ENCODE measurements at regions not wholly inside any gene's neighbourhood (a gene's known extent, or its start where the extent isn't known, plus 50 kb on each side); places are given as distances from the start of the nearest gene placed in this dataset.

DNA sequence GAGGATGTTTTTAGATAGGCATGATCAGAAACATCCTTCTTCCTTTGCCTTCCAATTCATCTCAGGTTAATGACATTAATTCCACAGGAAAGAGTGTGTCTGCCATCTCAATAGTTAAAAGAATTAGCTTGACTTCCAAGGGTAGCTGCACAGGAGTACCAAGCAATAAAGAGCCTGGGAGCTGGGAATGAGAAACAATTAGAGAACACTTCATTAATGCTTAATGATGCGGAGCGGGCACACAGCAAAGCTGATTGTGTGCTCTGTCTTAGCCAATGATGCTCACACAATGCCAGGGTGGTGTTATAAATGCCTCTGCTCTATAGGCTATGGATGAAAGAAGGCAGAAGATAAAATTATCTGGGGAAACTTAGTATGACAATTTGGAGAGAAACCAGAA lies 1052.5 kb upstream of the LCORL start:
- no peaks in the 10 kb centered on the region for H3K27me3 ChIP-seq (ENCODE audit: control insufficient read depth, low read length)
- H3K79me2 ChIP-seq (ENCODE audit: control insufficient read depth, low read length), result no peaks in the 10 kb centered on the region
- no peaks in the 10 kb centered on the region for H4K20me1 ChIP-seq (ENCODE audit: control insufficient read depth, insufficient read depth, low read depth, low read length)
- no peaks in the 10 kb centered on the region for H3K9me3 ChIP-seq (ENCODE audit: control insufficient read depth, insufficient read depth, low read length)
- no peak overlapping the region for H3K4me3 ChIP-seq (ENCODE audit: low read length)
- H3K4me2 ChIP-seq (ENCODE audit: low read length), result no peak overlapping the region
- H3K27ac ChIP-seq (ENCODE audit: low read depth, low read length), result no peak overlapping the region
- no peak for TF ChIP-seq CTCF (IDR thresholded peaks at IDR 0.05; ENCODE audit: low read depth, low read length, poor library complexity, severe bottlenecking)
- no peak for TF ChIP-seq EZH2phosphoT487 (IDR thresholded peaks at IDR 0.05; ENCODE audit: borderline replicate concordance, low read length)
- H3K9me2 ChIP-seq (replicated peaks; ENCODE audit: control insufficient read depth, low read length), result no peaks in the 10 kb centered on the region
- no peaks in the 10 kb centered on the region for H3K4me1 ChIP-seq (ENCODE audit: control insufficient read depth, low read length)
- H3F3A ChIP-seq (ENCODE audit: control insufficient read depth, insufficient read depth), result no peaks in the 10 kb centered on the region
- no peaks in the 10 kb centered on the region for H3K36me3 ChIP-seq (ENCODE audit: control insufficient read depth, low read length)

DNA sequence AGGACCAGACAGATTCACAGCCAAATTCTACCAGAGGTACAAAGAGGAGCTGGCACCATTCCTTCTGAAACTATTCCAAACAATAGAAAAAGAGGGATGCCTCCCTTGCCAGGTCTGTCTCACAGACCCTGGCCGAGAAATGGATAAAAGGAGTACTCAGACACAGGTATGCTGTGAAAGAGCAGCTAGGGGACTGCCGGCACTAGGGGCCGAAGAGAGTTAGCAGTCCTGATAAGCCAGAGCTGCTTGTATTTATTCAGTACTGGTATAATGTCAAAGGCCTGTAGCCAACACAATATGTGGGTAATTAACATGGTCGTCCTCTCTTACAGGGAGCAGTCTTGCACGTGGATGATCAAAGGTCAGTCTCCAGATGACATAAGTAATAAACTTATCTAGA lies 1042.1 kb upstream of the LCORL start:
- H3K27me3 ChIP-seq (ENCODE audit: control insufficient read depth, low read length), result no peaks in the 10 kb centered on the region
- TF ChIP-seq CTCF (IDR thresholded peaks at IDR 0.05; ENCODE audit: low read depth, low read length, poor library complexity, severe bottlenecking) (no peak), EZH2phosphoT487 (IDR thresholded peaks at IDR 0.05; ENCODE audit: borderline replicate concordance, low read length) (no peak)
- no peak overlapping the region for H3K27ac ChIP-seq (ENCODE audit: low read depth, low read length)
- no peaks in the 10 kb centered on the region for H3K9me3 ChIP-seq (ENCODE audit: control insufficient read depth, insufficient read depth, low read length)
- no peaks in the 10 kb centered on the region for H3F3A ChIP-seq (ENCODE audit: control insufficient read depth, insufficient read depth)
- no peaks in the 10 kb centered on the region for H3K36me3 ChIP-seq (ENCODE audit: control insufficient read depth, low read length)
- H3K4me3 ChIP-seq (ENCODE audit: low read length), result no peak overlapping the region
- H3K4me2 ChIP-seq (ENCODE audit: low read length), result no peak overlapping the region
- H3K9me2 ChIP-seq (replicated peaks; ENCODE audit: control insufficient read depth, low read length), result no peaks in the 10 kb centered on the region
- no peaks in the 10 kb centered on the region for H4K20me1 ChIP-seq (ENCODE audit: control insufficient read depth, insufficient read depth, low read depth, low read length)
- no peaks in the 10 kb centered on the region for H3K79me2 ChIP-seq (ENCODE audit: control insufficient read depth, low read length)
- H3K4me1 ChIP-seq (ENCODE audit: control insufficient read depth, low read length), result no peaks in the 10 kb centered on the region

- no peaks in the 10 kb centered on the region for H3K9me3 ChIP-seq (ENCODE audit: control insufficient read depth, insufficient read depth, low read length)
- TF ChIP-seq CTCF (IDR thresholded peaks at IDR 0.05; ENCODE audit: low read depth, low read length, poor library complexity, severe bottlenecking), result no peak
- TF ChIP-seq EZH2phosphoT487 (IDR thresholded peaks at IDR 0.05; ENCODE audit: borderline replicate concordance, low read length), result no peak
- no peaks in the 10 kb centered on the region for H3F3A ChIP-seq (ENCODE audit: control insufficient read depth, insufficient read depth)
- H3K27ac ChIP-seq (ENCODE audit: low read depth, low read length), result no peak overlapping the region
- H3K4me2 ChIP-seq (ENCODE audit: low read length), result no peak overlapping the region
- H3K4me3 ChIP-seq (ENCODE audit: low read length), result no peak overlapping the region
- no peaks in the 10 kb centered on the region for H3K4me1 ChIP-seq (ENCODE audit: control insufficient read depth, low read length)
- no peaks in the 10 kb centered on the region for H4K20me1 ChIP-seq (ENCODE audit: control insufficient read depth, insufficient read depth, low read depth, low read length)
- H3K36me3 ChIP-seq (ENCODE audit: control insufficient read depth, low read length), result no peaks in the 10 kb centered on the region
- no peaks in the 10 kb centered on the region for H3K27me3 ChIP-seq (ENCODE audit: control insufficient read depth, low read length)
- H3K9me2 ChIP-seq (replicated peaks; ENCODE audit: control insufficient read depth, low read length), result no peaks in the 10 kb centered on the region
- H3K79me2 ChIP-seq (ENCODE audit: control insufficient read depth, low read length), result no peaks in the 10 kb centered on the region
These were observed 1033.4 kb upstream of the LCORL start for GRCh38 chr4:19054916-19055315.

GRCh38 chr4:19051831-19052230 lies 1030.3 kb upstream of the LCORL start:
- no peak overlapping the region for H3K4me3 ChIP-seq (ENCODE audit: low read length)
- no peaks in the 10 kb centered on the region for H3K9me2 ChIP-seq (replicated peaks; ENCODE audit: control insufficient read depth, low read length)
- no peaks in the 10 kb centered on the region for H4K20me1 ChIP-seq (ENCODE audit: control insufficient read depth, insufficient read depth, low read depth, low read length)
- H3K79me2 ChIP-seq (ENCODE audit: control insufficient read depth, low read length), result no peaks in the 10 kb centered on the region
- TF ChIP-seq CTCF (IDR thresholded peaks at IDR 0.05; ENCODE audit: low read depth, low read length, poor library complexity, severe bottlenecking) (no peak), EZH2phosphoT487 (IDR thresholded peaks at IDR 0.05; ENCODE audit: borderline replicate concordance, low read length) (no peak)
- H3K4me2 ChIP-seq (ENCODE audit: low read length), result no peak overlapping the region
- H3K27ac ChIP-seq (ENCODE audit: low read depth, low read length), result no peak overlapping the region
- no peaks in the 10 kb centered on the region for H3K36me3 ChIP-seq (ENCODE audit: control insufficient read depth, low read length)
- H3F3A ChIP-seq (ENCODE audit: control insufficient read depth, insufficient read depth), result no peaks in the 10 kb centered on the region
- H3K27me3 ChIP-seq (ENCODE audit: control insufficient read depth, low read length), result no peaks in the 10 kb centered on the region
- no peaks in the 10 kb centered on the region for H3K4me1 ChIP-seq (ENCODE audit: control insufficient read depth, low read length)
- no peaks in the 10 kb centered on the region for H3K9me3 ChIP-seq (ENCODE audit: control insufficient read depth, insufficient read depth, low read length)

All from DOHH2 (cell line).